ENCODE measurements at regions not wholly inside any gene's neighbourhood (a gene's known extent, or its start where the extent isn't known, plus 50 kb on each side); places are given as distances from the start of the nearest gene placed in this dataset.

DNA sequence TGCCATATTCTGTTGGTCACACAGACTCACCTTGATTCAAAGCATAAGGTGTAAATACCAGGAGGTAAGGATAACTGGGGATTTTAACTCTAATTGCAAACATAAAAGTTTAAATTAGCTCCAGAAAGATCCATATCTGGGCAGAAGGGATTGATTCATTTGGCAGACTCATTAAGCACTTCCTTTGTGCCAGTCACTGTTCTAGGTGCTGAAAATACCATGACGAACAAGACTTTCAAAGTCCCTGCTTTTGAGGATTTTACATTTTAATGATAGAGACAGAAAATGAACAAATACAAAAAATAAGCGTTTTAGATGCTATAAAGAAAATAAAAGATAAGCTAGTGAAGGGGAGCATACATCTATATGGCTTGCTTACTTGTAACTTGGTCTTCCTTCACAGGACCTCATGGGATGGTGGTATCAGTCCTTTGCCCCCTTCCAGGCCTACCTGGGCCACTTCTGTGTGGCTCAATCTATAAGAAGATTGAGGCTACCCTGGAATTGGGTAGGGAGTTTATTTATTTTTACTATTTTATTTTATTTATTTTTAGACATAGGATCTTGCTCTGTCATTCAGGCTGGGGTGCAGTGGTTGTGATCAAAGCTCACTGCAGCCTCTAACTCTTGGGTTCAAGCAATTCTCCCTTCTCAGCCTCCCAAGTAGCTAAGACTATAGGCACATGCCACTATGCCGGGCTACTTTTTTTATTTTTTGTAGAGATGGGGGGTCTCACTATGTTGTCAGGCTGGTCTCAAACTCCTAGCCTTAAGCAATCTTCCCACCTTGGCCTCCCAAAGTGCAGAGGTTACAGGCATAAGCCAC lies 212.8 kb downstream of the MYCN start:
- H3K4me3 ChIP-seq (ENCODE audit: low read depth, low read length): no peak overlapping the region
- H3K27ac ChIP-seq (ENCODE audit: extremely low read depth, low read depth, low read length): no peak overlapping the region
- H3K9me3 ChIP-seq (ENCODE audit: control insufficient read depth, insufficient read depth, low read depth, low read length): no peaks in the 10 kb centered on the region
- H3K4me1 ChIP-seq (ENCODE audit: control insufficient read depth, insufficient read depth, low read length): no peaks in the 10 kb centered on the region
- H3K36me3 ChIP-seq (ENCODE audit: control insufficient read depth in 2 of 2, insufficient read depth in 1 of 2, low read length in 2 of 2): no peaks in the 10 kb centered on the region
- CTCF ChIA-PET: interaction anchor here (0.6 kb wide), 1 partner anchor 29 kb away, joined by 4 read pairs; no protein-coding TSS in a partner anchor
- POLR2A ChIA-PET: no interaction called here
- TF ChIP-seq, protein P1, sequence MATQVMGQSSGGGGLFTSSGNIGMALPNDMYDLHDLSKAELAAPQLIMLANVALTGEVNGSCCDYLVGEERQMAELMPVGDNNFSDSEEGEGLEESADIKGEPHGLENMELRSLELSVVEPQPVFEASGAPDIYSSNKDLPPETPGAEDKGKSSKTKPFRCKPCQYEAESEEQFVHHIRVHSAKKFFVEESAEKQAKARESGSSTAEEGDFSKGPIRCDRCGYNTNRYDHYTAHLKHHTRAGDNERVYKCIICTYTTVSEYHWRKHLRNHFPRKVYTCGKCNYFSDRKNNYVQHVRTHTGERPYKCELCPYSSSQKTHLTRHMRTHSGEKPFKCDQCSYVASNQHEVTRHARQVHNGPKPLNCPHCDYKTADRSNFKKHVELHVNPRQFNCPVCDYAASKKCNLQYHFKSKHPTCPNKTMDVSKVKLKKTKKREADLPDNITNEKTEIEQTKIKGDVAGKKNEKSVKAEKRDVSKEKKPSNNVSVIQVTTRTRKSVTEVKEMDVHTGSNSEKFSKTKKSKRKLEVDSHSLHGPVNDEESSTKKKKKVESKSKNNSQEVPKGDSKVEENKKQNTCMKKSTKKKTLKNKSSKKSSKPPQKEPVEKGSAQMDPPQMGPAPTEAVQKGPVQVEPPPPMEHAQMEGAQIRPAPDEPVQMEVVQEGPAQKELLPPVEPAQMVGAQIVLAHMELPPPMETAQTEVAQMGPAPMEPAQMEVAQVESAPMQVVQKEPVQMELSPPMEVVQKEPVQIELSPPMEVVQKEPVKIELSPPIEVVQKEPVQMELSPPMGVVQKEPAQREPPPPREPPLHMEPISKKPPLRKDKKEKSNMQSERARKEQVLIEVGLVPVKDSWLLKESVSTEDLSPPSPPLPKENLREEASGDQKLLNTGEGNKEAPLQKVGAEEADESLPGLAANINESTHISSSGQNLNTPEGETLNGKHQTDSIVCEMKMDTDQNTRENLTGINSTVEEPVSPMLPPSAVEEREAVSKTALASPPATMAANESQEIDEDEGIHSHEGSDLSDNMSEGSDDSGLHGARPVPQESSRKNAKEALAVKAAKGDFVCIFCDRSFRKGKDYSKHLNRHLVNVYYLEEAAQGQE (tag by site-specific recombination; IDR thresholded peaks at IDR 0.05): peak; percentile 33; the same call in 1 of the 2 replicates
- no peak for TF ChIP-seq KLF17 (tag by site-specific recombination; IDR thresholded peaks at IDR 0.05)
- TF ChIP-seq ZNF777 (tag by site-specific recombination; IDR thresholded peaks at IDR 0.05; ENCODE audit: borderline replicate concordance): no peak
- TF ChIP-seq ZNF677 (tag by site-specific recombination; IDR thresholded peaks at IDR 0.05): no peak
- no peak for TF ChIP-seq SP7 (tag by site-specific recombination; IDR thresholded peaks at IDR 0.05)

DNA sequence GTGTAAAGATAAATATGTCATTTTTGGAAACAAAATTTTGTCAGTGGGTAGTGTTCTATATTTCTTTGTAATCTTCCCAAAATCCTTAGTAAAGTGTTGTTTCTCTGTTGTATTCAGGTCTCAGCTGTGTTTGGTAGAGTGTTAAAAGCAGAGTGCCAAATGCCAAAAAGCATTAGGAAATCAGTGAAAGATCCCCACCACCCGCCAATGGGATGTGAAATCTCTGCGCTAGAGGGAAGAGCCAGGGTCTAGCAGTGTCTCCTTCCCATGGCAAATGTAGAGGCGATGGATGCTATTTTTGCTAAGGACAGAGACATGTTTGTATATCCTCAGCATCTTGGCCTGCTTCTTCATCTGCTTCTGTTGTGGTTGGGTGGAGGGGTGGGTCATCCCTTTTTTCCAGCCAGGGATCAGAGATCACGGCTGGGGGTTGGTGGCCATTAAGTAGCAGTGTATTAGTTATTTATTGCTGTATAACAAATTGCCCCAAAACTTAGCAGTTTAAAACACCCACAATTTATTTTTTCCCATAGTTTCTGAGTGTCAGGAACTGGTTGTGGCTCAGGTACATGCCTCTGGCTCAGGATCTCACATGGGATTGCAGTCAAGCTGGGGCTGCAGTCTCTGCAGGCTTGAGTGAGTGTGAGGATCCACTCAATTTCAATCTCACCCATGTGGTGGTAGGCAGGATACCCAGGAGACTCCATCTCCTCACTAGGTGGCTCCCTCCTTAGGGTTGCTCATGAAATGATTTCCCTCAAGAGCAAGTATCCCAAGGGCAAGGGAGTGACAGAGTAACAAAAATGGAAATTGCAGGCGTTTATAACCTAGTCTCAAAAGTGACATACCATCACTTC lies 211.9 kb downstream of the MYCN start:
- no peaks in the 10 kb centered on the region for H3K9me3 ChIP-seq (ENCODE audit: control insufficient read depth, insufficient read depth, low read depth, low read length)
- POLR2A ChIA-PET: no interaction called here
- no peak overlapping the region for H3K4me3 ChIP-seq (ENCODE audit: low read depth, low read length)
- TF ChIP-seq ZNF664 (tag by site-specific recombination; IDR thresholded peaks at IDR 0.05): no peak
- CTCF ChIA-PET: interaction anchor here (0.6 kb wide), 2 partner anchors 17 to 30 kb away, joined by 4 read pairs; no protein-coding TSS in a partner anchor
- H3K27ac ChIP-seq (ENCODE audit: extremely low read depth, low read depth, low read length): no peak overlapping the region
- H3K4me1 ChIP-seq (ENCODE audit: control insufficient read depth, insufficient read depth, low read length): no peaks in the 10 kb centered on the region
- H3K36me3 ChIP-seq (ENCODE audit: control insufficient read depth in 2 of 2, insufficient read depth in 1 of 2, low read length in 2 of 2): no peaks in the 10 kb centered on the region

DNA sequence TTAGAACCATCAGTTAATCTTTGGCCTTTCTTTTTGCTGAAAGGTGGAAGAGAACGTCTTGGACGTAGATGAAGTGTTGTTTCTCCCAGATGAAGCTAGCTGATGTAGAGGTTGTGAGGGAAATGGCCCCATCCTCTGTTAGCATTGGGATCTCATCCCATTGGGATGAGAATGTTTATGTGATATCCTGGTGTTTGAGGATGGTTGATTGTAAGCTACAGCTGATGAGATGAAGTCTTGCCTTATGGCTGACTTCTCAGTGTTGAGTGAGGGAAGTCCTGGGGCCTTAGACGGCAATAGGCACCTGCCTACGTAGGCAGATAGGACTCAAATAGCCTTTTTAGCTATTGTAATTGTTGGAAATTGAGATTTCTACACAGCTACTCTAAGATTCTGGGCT lies 211.3 kb downstream of the MYCN start:
- ChIA-PET CTCF (interaction anchor here (0.6 kb wide), 1 partner anchor 18 kb away, joined by 4 read pairs; no protein-coding TSS in a partner anchor), POLR2A (no interaction called here)
- no peak for TF ChIP-seq ZNF501 (tag by site-specific recombination; IDR thresholded peaks at IDR 0.05)
- no peak for TF ChIP-seq ZNF626 (tag by site-specific recombination; IDR thresholded peaks at IDR 0.05)
- no peak for TF ChIP-seq OVOL3 (tag by site-specific recombination; IDR thresholded peaks at IDR 0.05)
- TF ChIP-seq ZFP41 (tag by site-specific recombination; IDR thresholded peaks at IDR 0.05; ENCODE audit: borderline replicate concordance): no peak
- no peak for TF ChIP-seq ZNF549 (tag by site-specific recombination; IDR thresholded peaks at IDR 0.05)
- TF ChIP-seq ZBTB11 (tag by site-specific recombination; conservative IDR thresholded peaks at IDR 0.05; ENCODE audit: low read depth): no peak
- no peak for TF ChIP-seq ZNF157 (tag by site-specific recombination; IDR thresholded peaks at IDR 0.05)
- TF ChIP-seq, protein P2, sequence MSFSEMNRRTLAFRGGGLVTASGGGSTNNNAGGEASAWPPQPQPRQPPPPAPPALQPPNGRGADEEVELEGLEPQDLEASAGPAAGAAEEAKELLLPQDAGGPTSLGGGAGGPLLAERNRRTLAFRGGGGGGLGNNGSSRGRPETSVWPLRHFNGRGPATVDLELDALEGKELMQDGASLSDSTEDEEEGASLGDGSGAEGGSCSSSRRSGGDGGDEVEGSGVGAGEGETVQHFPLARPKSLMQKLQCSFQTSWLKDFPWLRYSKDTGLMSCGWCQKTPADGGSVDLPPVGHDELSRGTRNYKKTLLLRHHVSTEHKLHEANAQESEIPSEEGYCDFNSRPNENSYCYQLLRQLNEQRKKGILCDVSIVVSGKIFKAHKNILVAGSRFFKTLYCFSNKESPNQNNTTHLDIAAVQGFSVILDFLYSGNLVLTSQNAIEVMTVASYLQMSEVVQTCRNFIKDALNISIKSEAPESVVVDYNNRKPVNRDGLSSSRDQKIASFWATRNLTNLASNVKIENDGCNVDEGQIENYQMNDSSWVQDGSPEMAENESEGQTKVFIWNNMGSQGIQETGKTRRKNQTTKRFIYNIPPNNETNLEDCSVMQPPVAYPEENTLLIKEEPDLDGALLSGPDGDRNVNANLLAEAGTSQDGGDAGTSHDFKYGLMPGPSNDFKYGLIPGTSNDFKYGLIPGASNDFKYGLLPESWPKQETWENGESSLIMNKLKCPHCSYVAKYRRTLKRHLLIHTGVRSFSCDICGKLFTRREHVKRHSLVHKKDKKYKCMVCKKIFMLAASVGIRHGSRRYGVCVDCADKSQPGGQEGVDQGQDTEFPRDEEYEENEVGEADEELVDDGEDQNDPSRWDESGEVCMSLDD (tag by site-specific recombination; IDR thresholded peaks at IDR 0.05): no peak
- TF ChIP-seq PBX3 (CRISPR knock-in tag; IDR thresholded peaks at IDR 0.05): no peak
- Histone ChIP-seq H3K27ac (ENCODE audit: extremely low read depth, low read depth, low read length) (no peak overlapping the region), H3K4me1 (ENCODE audit: control insufficient read depth, insufficient read depth, low read length) (no peaks in the 10 kb centered on the region), H3K36me3 (ENCODE audit: control insufficient read depth in 2 of 2, insufficient read depth in 1 of 2, low read length in 2 of 2) (no peaks in the 10 kb centered on the region), H3K9me3 (ENCODE audit: control insufficient read depth, insufficient read depth, low read depth, low read length) (no peaks in the 10 kb centered on the region), H3K4me3 (ENCODE audit: low read depth, low read length) (no peak overlapping the region)
